Stimulated activated CD8-positive, alpha-beta memory T cell treated with anti-CD3 and anti-CD28 coated beads, Interleukin-4, amount 100 ng/mL, for 48 hours (primary cell): ENCODE measurements at regions not wholly inside any gene's neighbourhood (a gene's known extent, or its start where the extent isn't known, plus 50 kb on each side); places are given as distances from the start of the nearest gene placed in this dataset.

Experiments used
- DNase-seq: peaks from one replicate; pipeline ENCODE4 v3.0.0-alpha.2; 2020

DNA sequence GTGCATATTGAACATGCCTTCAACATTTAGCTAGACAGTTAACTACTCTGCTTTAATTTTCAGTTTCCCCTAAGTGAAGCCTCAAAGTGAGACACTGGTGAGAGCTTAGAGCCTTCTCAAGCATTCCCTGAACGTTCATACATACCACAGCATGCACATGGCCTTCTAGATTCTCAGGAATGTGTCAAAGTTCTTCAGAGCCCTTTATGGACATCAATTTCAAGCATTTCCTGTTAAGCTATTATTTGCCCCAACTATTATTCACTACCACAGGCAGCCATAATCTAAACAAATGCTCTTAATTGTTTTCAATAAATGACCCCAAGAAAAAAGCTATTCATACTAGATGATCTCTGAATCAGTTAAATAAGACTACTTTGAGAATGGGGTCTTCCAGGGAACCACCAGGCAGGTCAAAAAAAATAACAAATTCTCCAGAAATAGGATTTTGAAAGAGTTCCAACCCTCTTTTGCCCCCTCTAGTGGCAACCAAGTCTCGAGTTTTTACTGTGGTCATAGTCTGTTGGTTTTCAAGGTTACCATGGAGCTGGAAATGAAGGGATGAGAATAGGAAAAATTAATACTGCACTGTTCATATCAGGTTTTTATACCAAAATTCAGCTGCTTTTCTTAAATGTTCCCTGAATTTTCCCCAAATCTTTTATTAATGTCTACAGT, 235.4 kb downstream of the RAB28 start:
- no peak for DNase-seq

DNA sequence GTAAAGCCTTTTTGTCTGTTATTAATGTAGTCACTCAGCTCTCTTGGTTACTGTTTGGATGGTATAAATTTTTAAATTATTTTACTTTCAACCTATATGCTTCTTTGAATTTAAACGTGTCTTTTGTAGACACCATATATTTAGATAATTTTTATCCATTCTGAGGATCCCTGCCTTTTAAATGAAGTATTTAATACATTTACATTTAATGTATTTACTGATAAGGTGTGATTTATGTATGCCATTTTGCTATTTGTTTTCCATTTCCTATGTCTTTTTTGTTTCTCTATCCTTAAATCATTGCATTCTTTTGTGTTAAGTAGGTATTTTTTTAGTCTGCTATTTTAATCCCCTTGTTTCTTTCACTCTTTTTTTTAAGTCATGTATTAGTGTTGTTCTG, 238.0 kb downstream of the RAB28 start:
- no peak for DNase-seq

DNA sequence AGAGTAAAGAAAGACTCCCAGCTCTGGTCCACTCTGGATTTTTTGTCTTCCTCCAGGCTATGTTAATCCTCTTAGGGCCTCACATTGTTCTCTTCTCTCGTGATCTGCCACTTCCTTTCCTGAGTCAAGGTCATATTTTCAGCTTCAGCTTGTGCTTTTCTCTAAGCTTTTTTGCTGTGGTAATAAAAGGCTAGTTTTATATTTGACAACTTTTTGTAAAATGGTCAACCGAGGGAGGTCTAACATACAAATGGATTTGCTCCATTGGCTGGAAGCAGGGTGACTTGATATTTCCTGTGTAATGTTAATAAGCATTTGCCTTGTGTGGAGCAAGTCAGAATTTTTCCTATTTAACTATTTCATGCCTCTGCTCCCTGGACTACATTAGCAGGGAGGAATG, 239.7 kb downstream of the RAB28 start:
- no peak for DNase-seq

DNA sequence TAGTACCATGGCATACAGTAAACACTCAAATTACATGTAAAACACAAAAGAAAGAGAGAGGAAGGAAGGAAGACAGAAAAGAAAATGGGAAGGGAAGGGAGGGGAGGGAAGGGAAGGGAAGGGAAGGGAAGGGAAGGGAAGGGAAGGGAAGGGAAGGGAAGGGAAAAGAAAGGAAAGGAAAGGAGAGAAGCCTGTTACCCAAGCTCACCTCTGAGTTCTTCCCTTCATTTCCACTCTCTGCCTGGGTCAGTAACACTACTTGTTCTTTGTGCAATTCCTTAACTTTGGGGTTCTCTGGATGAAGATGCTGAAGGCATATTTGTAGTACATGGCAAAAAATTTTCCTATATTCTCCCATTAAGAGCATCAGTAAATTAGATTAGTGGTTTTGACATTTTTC, 241.0 kb downstream of the RAB28 start:
- no peak for DNase-seq

DNA sequence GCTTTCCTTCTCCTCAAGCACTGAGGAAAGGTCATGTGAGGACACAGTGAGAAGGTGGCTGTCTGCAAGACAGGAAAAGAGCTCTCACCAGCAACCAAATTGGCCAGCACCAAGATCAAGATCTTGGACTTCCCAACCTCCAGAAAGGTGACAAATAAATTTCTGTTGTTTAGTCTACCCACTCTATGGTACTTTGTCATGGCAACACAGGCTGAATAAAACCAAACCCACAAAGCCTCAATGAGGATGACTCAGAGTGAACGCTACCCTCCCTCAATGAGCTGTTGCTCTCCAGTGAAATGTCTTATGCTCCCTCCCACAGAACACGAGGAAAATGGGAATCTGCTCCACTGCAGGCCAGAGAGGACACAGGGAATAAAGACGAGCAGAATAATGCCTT, 244.1 kb downstream of the RAB28 start:
- peak; percentile 24 for DNase-seq

DNA sequence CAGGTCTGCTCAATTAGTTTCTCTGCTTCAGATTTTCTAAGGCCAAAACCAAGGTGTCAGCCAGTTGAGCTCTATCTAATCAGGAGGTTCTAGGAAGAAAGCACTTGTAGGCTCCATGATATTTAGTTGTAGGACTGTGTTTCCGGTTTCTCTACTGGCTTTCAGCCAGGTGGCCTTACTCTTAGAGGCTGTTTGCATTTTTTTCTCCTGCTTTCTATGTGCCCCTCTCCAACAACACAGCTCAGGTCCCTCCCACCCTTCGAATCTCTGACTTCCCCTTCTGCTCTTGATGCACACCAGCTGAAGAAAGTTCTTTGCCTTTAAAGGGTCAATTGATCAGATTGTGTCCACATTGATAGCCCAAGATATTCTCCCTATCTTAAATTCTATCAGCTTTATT, 245.2 kb downstream of the RAB28 start:
- DNase-seq: no peak

DNA sequence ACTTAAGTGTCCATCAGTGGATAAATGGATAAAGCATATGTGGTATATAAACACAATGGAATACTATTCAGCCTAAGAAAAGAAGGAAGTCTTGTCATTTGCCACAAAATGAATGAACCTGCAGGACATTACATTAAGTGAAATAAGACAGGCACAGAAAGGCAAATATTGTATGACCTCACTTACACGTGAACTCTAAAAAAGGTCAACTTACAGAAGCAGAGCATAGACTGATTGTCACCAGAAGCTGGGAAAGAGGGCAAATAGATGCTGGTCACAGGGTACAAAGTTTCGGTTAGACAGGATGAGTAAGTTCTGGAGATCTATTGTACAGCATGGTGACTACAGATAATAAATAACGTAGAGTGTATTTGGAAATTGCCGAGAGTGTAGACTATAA, 247.7 kb downstream of the RAB28 start:
- no peak for DNase-seq

DNA sequence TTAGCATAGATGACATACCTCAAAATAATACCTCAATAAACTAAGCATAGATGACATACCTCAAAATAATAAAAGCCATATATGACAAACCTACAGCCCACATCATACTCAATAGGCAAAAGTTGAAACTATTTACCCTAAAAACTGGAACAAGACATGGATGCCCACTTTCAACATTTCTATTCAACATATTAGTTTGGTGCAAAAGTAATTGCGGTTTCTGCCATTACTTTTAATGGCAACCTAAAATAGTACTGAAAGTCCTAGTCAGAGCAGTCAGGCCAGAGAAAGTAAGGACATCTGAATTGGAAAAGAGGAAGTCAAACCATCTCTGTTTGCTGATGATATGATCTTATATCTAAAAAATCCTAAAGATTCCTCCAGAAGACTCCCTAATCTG, 250.4 kb downstream of the RAB28 start:
- no peak for DNase-seq

DNA sequence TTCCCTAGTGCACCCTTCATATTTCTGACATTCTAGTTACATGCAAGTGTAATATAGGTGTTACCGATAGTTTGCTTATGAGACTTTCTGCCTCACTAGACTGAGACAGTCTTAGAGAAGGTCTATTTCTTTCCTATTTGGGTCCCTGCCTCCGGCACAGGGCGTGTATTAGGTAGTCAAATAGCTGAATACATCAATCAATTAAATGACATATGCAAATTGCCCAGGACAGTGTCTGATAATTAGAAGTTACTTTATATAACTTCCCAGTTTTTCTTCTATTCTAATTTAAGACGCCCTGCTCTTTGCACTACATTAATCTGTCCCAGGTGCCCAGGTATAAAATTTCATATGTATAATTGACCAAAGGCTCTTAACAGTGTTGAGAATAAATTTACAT, 264.2 kb downstream of the RAB28 start:
- DNase-seq: no peak

DNA sequence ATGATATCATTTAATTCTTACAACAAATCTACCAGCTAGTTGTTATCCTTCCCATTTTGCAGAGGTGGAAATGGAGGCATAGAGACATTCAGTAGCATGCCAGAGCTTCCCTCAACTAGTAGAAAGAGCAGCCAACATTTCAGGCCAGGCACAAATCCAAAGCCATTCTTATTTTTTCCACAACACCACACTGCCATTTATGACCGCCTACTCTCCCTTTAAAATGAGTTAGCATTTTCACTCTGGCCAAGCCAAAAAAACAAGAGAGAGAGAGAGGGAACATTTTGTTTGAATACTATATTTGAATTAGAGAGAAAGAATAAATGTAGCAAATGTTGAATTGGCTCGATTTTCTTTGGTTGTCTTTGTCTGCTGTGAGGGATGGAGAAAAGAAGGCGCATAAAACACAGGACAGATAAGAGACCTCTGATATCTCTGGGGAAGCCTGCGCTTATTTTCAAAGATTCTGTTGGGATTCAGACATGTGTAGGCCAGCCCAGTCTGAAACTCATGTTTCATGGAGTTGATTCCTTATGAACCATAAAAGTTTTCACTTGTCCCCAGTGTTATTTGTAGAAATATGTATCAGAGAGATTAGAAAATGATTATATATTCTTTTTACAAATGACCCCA, 265.7 kb downstream of the RAB28 start:
- no peak for DNase-seq

DNA sequence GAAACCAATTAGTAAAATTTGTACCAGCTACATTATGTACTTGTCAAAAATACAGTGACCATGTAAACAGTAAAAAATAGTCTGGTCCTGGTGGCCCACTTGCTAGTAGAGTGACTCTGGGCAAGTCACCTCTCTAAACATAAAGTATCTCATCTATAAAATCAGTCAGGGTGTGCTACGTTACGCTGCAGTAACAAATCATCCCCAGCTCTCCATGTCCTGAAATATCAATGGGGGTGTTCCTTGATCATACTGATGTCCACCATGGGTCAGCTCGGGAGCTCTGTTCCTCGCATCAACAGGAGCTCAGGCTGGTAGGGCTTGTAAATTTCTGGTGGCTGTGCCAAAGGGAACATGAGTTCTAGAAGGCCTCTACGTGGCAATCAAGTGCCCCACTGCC, 268.6 kb downstream of the RAB28 start:
- no peak for DNase-seq

DNA sequence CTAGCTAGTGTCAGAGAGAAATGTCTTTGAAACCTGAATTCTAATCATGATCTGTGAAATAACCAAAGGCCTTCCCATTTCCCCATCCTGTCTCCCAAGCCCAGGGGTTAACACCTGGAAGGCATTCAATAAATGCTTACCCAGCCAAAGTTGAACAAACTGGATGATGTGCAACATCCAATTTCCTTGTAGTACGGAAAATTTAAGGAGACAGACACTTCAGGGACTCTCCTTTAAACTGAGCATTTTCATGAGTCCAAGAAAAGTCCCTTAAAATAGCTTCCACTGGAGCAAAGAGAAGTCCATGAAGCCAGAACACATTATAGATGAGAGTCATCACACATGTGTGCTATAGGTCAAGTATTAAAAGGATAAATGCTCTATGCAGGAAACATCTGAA, 271.2 kb downstream of the RAB28 start:
- DNase-seq: no peak

DNA sequence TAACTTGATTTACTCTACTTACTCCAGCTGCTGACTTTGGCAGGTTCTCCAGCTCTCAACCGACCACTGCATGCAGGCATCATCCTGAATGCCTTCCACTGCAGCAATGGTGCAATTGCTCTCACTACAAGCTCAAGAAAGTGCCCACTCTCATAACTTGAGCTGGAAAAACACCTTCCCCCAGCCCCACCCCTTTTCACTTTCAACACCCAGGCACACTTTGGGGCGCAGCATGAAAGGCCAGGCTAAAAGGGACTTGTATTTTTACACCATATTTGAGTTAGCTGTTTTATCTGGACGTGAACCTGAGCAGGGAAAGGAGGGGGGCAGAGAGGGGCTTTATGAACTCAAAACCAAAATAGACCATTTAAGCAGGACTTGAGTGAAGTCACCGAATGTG, 274.5 kb downstream of the RAB28 start:
- no peak for DNase-seq

DNA sequence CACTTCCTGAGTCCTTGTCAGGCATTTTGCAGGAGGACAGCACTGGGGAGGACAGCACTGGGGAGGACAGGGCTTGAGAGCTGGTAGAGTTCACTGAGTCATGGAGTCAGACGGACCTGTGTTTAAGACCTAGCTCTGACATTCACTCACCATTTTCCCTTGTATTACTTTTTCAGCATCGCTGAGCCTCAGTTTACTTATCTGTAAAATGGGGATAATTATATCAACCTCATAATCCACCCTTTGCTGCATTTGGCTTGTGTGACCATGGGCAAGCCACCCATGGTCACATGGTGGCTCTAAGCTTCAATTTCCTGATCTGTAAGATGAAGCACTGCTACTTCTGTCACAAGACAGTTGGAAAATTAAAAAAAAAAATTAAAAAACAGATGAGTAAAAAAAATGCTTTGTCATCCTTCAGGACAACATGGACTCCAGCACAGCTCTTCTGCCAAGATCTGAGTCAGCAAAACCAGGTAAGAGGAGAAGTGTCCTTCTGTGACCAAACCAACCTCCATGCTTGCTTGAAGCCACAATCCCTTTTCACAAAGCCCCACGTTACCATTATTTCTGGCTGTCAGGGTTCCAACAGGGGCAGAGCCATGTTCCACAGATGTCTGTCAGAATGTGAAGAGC, 275.5 kb downstream of the RAB28 start:
- no peak for DNase-seq

DNA sequence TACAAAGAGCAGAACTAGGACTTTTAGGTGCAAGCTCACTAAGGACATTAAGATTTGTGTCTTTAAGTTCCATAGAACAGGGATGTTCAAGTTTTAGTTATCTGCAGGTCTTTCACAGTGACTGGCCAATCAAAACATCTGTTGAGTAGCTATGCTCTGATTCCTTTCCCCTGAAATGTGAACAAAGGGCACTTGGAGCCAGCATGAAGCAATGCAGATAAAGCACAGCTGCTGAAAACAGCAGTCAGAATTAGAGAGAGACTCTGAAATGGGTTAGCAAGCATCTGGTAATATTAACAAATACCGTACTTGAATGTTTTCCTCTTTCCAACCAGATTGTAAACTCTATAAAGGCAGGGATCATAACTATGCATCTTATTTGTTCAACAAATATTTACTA, 276.9 kb downstream of the RAB28 start:
- DNase-seq: no peak

DNA sequence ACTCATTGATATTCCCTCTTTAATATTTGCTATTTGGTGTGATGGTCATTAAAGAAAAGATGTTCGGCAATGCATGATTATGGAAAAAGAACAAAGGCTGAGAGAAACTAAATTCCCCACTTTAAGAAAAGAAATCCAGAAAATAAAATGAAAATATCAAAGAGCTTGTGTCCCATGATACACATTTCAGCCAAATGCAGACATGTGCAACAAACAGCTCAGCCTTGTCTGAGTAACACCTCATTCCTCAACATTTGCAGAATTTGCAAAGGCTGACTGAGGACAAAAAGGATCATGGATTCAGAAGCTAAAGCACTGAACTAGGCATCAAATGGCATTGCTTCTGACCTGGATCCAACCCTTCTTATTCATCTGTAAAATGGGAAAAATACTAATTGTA, 281.0 kb downstream of the RAB28 start:
- DNase-seq: no peak

DNA sequence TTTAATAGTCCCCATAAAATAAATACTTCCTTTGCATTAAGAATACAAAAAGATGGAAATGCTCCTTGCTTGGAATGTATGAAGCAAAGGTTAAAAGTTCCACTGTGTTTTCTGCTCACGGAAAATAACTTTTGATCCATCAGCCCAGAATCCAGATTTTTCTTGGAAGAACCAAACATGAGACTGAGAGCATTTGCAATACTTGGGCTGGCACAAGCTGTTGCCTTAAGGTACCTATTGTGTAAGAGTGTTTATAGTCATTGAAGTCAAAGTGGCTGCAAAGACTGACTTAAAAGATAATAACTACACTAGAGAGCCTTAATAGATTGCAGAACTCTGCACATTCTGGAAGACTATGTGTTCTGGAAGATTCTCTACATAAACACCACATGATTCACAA, 281.4 kb downstream of the RAB28 start:
- DNase-seq: no peak

DNA sequence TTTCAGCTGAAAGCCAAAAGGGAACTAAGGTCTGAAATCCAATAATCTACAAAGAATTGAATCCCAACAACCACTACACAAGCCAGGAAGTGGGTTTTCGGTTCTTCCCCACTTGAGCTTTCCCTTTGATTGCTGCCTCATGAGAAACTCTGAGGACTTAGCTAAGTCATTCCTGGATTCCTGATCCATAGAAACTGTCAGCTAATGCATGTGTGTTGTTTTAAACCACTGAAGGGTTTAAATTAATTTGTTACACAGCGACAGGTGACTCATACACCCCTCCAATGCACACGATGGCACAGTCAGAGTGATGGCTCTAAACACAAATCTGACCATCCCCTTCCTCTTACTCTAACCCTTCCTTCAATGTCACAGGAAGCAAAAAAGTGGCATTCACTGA, 282.9 kb downstream of the RAB28 start:
- DNase-seq: no peak

DNA sequence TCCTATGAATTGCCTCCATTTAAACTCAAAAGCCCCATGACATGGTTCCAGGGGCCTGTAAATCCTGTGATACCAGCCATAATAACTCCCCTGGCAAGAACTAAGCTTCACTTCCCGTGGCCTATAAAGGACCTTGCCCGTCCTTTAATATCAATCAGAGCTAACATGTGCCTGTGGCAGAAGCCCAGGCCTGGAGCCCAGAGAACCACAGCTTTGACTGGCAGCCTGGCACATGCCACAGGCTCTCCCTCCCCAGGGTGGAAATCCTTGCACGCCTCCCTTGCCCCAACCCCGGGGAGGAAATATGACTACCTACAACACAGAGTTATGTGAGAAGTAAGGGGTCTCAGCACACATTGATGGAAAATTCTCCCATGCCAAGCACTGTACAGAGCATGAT, 287.4 kb downstream of the RAB28 start:
- no peak for DNase-seq

DNA sequence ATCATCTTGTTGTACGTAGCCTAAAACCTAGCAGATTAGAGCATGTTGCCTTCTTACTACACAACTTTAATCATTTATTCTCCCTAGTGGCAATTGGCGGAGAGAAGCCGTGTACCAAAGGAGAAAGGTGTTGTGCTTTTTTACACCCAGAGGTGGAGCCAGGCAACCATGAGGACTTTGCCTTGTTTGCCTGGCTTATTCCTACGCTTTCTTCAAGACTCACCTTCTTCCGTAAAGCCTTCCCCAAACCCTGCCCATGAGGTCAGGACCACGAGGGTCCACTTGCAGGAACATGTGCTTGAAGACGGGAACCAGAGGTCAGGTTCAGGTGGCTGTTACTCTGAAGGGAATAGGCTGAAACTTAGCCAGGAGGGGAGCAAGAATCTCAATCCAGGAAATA, 290.5 kb downstream of the RAB28 start:
- DNase-seq: no peak

DNA sequence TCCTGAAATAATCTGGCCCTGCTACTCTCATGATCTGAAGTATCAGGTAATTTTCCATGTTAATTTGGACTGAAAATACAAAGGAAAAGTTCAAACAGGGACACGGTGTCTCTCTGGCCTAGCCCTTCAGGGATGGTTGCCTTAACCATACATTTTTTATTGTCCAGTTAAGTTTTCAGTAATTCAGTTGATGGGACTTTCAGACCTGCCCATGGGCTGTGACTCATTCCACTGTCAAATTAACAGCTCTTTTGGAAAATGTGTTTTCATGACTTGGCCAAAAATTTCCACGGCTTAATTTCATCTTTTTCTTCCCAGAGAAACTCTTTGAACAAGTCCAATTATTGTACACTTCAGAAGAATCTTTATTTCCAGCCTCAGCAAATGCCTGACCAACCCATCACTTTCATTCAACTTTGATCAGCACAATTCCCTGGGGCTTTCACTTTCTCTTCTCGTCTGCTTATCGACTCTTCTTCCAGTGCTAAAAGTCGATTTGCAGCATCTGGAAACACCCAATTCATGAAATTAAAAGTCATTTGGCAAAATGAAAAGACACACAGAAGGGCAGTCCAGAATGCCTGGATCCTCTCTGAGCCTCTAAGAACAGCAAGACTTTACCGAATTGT, 293.9 kb downstream of the RAB28 start:
- no peak for DNase-seq

DNA sequence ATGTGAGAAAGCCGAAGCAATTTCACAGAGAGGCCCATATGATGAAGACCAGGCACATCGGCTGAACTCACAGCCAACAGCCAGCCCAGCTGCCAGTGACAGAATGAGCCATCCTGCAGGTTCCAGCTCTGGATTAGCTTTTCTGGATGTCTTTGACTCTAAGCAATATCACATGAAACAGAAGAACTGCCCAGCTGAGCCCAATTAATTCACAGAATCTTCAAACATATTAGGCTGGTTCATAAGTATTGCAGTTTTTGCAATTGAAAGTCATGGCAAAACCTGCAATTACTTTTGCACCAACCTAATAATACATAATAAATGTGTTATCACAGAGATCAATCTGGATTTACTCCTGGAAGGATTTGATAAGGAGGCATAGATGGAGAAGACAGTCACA, 299.9 kb downstream of the RAB28 start:
- DNase-seq: no peak

DNA sequence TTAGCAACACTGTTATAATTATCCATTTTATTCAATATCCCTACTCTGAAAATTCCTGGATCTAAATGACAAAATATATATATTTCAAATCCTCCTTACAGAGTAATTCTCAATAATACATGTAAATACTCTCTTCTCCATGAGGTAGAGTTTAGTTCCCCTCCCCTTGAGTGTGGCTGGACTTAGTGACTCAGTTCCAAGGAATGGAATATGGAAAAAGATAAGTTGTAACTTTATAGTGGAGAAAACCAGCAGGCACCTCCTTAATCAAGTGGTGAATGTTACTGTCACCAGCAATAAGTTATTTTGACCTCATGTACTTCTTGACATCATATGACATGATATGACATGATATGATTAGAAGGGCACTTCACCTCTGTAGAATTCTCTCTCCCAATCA, 302.0 kb downstream of the RAB28 start:
- DNase-seq: no peak

DNA sequence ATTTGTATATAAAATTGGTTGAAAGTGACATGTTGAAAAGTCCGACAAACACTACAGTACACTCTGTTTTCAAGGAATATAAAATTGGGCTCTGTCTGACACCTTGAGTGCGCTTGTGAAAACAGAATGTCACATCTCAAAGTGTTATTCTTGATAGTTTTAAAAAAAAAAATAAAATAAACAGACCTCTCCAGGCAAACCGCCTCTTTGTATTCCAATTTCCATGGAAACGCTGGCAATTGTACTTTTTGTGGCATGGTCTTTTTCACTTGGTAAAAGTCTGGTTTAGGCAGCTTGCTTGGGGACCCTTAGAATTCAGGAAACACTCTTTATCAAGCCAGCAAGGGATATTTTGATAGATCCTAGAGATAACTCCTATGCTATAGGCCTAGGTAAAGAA, 302.5 kb downstream of the RAB28 start:
- DNase-seq: no peak
